ENCODE measurements at regions not wholly inside any gene's neighbourhood (a gene's known extent, or its start where the extent isn't known, plus 50 kb on each side); places are given as distances from the start of the nearest gene placed in this dataset.

DNA sequence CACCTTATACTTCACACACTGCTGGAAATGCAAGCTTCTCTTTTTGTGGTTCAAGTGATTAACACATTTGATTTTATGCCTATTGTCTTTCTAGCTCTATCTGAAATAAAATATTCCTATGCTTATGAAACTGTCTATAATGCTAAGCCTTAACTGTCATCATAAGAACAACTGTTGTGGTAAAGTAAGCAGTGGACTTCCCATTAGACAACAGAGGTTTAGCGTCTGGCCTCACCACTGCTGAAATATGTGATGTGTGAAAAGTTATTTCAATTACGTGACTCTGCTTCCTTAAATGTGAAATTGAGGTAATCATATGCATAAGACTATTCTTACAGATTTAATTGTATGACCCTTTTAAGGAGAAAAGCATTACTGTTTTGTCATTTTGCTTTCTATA is 140.2 kb upstream of the LYSMD4 start:
- TF ChIP-seq RFX5 (IDR thresholded peaks at IDR 0.05; ENCODE audit: low read depth, low read length) (no peak), CTCF (conservative IDR thresholded peaks at IDR 0.05; ENCODE audit: low read depth, low read length) (no peak), POLR2A (IDR thresholded peaks at IDR 0.05; ENCODE audit: low read depth, low read length) (no peak), SMC3 (IDR thresholded peaks at IDR 0.05; ENCODE audit: low read depth, low read length) (no peak)
- TF ChIP-seq, protein P1, sequence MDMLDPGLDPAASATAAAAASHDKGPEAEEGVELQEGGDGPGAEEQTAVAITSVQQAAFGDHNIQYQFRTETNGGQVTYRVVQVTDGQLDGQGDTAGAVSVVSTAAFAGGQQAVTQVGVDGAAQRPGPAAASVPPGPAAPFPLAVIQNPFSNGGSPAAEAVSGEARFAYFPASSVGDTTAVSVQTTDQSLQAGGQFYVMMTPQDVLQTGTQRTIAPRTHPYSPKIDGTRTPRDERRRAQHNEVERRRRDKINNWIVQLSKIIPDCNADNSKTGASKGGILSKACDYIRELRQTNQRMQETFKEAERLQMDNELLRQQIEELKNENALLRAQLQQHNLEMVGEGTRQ (IDR thresholded peaks at IDR 0.05; ENCODE audit: low read depth, low read length), result no peak
